ENCODE measurements at regions not wholly inside any gene's neighbourhood (a gene's known extent, or its start where the extent isn't known, plus 50 kb on each side); places are given as distances from the start of the nearest gene placed in this dataset.

GRCh38 chr5:82812575-82812974 is 264.6 kb downstream of the TMEM167A start:
- TF ChIP-seq POLR2A (IDR thresholded peaks at IDR 0.05; ENCODE audit: low read depth, low read length) (no peak), PAX5 (IDR thresholded peaks at IDR 0.05; ENCODE audit: insufficient read depth, low read length, severe bottlenecking) (no peak), POLR2AphosphoS5 (IDR thresholded peaks at IDR 0.05; ENCODE audit: low read depth, low read length) (no peak), POU2F2 (IDR thresholded peaks at IDR 0.05; ENCODE audit: low read depth, low read length) (no peak), TAF1 (IDR thresholded peaks at IDR 0.05; ENCODE audit: low read depth, low read length) (no peak), SPI1 (IDR thresholded peaks at IDR 0.05; ENCODE audit: low read depth, low read length) (no peak)
